ENCODE measurements at regions not wholly inside any gene's neighbourhood (a gene's known extent, or its start where the extent isn't known, plus 50 kb on each side); places are given as distances from the start of the nearest gene placed in this dataset.

- TF ChIP-seq NFYB (CRISPR knock-in tag; conservative IDR thresholded peaks at IDR 0.05; ENCODE audit: low read depth): no peak
- TF ChIP-seq ZBTB43 (CRISPR knock-in tag; IDR thresholded peaks at IDR 0.05): no peak
- TF ChIP-seq E2F4 (CRISPR knock-in tag; IDR thresholded peaks at IDR 0.05; ENCODE audit: borderline replicate concordance, low read depth): no peak
- no peak for TF ChIP-seq PREB (CRISPR knock-in tag; IDR thresholded peaks at IDR 0.05; ENCODE audit: borderline replicate concordance)
- no peak for TF ChIP-seq MYBL2 (CRISPR knock-in tag; IDR thresholded peaks at IDR 0.05)
Measured at GRCh38 chr14:82398256-82398655, 864.6 kb upstream of the SEL1L start (continued).

GRCh38 chr14:82403987-82404386, 870.3 kb upstream of the SEL1L start:
- ATAC-seq: no peak
- no peaks in the 10 kb centered on the region for H3K27me3 Mint-ChIP-seq (ENCODE audit: low read depth)
- H3K36me3 Mint-ChIP-seq: no peaks in the 10 kb centered on the region
- CTCF ChIA-PET: no interaction called here
- no peaks in the 10 kb centered on the region for H3K4me1 Mint-ChIP-seq
- no peak for DNase-seq (ENCODE audit: low spot score)
- TF ChIP-seq CTCF (IDR thresholded peaks at IDR 0.05) (no peak), GTF2I (CRISPR knock-in tag; conservative IDR thresholded peaks at IDR 0.05) (no peak), FOXK1 (CRISPR knock-in tag; IDR thresholded peaks at IDR 0.05) (no peak), NR3C1 (CRISPR knock-in tag; conservative IDR thresholded peaks at IDR 0.05; ENCODE audit: low read depth) (no peak), ESRRA (CRISPR knock-in tag; IDR thresholded peaks at IDR 0.05; ENCODE audit: borderline replicate concordance) (no peak), E2F4 (CRISPR knock-in tag; IDR thresholded peaks at IDR 0.05; ENCODE audit: borderline replicate concordance, low read depth) (no peak), ATF3 (CRISPR knock-in tag; conservative IDR thresholded peaks at IDR 0.05) (no peak), IRF2 (CRISPR knock-in tag; IDR thresholded peaks at IDR 0.05; ENCODE audit: borderline replicate concordance, low read depth) (no peak), SMAD3 (CRISPR knock-in tag; IDR thresholded peaks at IDR 0.05; ENCODE audit: borderline replicate concordance) (no peak), NR2C2 (CRISPR knock-in tag; IDR thresholded peaks at IDR 0.05) (no peak), RELA (CRISPR knock-in tag; IDR thresholded peaks at IDR 0.05; ENCODE audit: borderline replicate concordance) (no peak)
- no peaks in the 10 kb centered on the region for H3K9me3 Mint-ChIP-seq
- H3K4me3 Mint-ChIP-seq: no peak overlapping the region
- H3K27ac Mint-ChIP-seq: no peak overlapping the region
- POLR2A ChIA-PET: no interaction called here

- peaks cover 16% of the 10 kb centered on the region for H3K4me1 Mint-ChIP-seq
- H3K27me3 Mint-ChIP-seq (ENCODE audit: low read depth): no peaks in the 10 kb centered on the region; the same call in 1 of the 2 replicates
- CTCF ChIA-PET: no interaction called here
- no peaks in the 10 kb centered on the region for H3K36me3 Mint-ChIP-seq
- POLR2A ChIA-PET: no interaction called here
- DNase-seq (ENCODE audit: low spot score) (no peak), ATAC-seq (no peak)
- no peak overlapping the region for H3K4me3 Mint-ChIP-seq
- TF ChIP-seq KAT7 (CRISPR knock-in tag; IDR thresholded peaks at IDR 0.05; ENCODE audit: borderline replicate concordance) (no peak), GTF2I (CRISPR knock-in tag; conservative IDR thresholded peaks at IDR 0.05) (no peak), ATF6 (CRISPR knock-in tag; IDR thresholded peaks at IDR 0.05) (no peak)
- H3K27ac Mint-ChIP-seq: no peak overlapping the region
- H3K9me3 Mint-ChIP-seq: no peaks in the 10 kb centered on the region
Measured at GRCh38 chr14:82410064-82410463, 876.4 kb upstream of the SEL1L start.

Measured in WTC11 (cell line).